ENCODE measurements at regions not wholly inside any gene's neighbourhood (a gene's known extent, or its start where the extent isn't known, plus 50 kb on each side); places are given as distances from the start of the nearest gene placed in this dataset.

DNA sequence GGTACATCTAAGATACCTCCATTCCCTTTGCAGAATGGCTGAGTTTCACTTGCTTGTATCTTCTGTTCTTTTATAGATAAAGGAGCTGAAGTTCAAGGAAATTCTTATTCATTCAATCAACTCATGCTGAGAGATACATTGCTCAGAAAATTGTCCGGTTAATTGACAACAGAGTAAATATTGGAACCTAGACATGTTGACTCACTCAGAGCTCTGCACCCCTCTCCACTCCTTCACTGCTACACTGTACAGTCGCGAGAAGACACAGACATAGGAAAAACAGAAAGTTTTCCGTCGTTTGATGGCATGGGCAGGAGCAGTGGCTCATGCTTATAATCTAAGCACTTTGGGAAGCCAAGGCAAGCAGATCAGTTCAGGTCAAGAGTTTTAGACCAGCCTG, 690.5 kb upstream of the SOX9 start:
- H3K36me3 ChIP-seq, result no peaks in the 10 kb centered on the region
- no peak overlapping the region for H3K4me3 ChIP-seq
- peaks cover 11% of the 10 kb centered on the region for H3K4me1 ChIP-seq
- no peak overlapping the region for H3K27ac ChIP-seq
- H3K27me3 ChIP-seq, result no peaks in the 10 kb centered on the region
- DNase-seq (ENCODE audit: low spot score in 2 of 2), result no peak
- no peak for TF ChIP-seq POLR2A (IDR thresholded peaks at IDR 0.05)
- TF ChIP-seq POLR2AphosphoS5 (IDR thresholded peaks at IDR 0.05), result no peak
- no peak for TF ChIP-seq EP300 (IDR thresholded peaks at IDR 0.05)
- TF ChIP-seq, protein P1, sequence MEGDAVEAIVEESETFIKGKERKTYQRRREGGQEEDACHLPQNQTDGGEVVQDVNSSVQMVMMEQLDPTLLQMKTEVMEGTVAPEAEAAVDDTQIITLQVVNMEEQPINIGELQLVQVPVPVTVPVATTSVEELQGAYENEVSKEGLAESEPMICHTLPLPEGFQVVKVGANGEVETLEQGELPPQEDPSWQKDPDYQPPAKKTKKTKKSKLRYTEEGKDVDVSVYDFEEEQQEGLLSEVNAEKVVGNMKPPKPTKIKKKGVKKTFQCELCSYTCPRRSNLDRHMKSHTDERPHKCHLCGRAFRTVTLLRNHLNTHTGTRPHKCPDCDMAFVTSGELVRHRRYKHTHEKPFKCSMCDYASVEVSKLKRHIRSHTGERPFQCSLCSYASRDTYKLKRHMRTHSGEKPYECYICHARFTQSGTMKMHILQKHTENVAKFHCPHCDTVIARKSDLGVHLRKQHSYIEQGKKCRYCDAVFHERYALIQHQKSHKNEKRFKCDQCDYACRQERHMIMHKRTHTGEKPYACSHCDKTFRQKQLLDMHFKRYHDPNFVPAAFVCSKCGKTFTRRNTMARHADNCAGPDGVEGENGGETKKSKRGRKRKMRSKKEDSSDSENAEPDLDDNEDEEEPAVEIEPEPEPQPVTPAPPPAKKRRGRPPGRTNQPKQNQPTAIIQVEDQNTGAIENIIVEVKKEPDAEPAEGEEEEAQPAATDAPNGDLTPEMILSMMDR (IDR thresholded peaks at IDR 0.05), result no peak
- no peaks in the 10 kb centered on the region for H3K9me3 ChIP-seq
- 83% methylated on average over 5 of the region's 5 CpGs for WGBS

DNA sequence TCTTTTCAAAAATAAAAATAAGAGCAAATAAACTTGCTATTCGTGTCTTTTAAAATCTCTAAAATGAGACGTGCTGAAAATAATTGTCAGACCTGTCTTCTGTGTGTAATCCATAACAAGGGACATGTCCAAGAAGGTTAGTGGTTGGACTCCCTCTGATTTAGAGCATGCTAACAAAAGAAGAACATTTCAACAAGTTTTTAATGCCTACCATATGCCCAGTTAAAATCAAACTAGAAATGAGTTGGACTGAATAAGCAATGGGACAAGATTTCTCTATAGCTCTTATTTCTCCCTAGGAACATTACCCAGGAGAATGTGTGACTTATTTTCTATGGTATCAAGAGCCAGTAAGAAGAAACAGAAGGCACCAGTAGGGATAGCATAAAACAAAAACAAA, 689.7 kb upstream of the SOX9 start:
- no peak for DNase-seq (ENCODE audit: low spot score in 2 of 2)
- Histone ChIP-seq H3K4me3 (no peak overlapping the region), H3K36me3 (no peaks in the 10 kb centered on the region), H3K27me3 (no peaks in the 10 kb centered on the region), H3K27ac (no peak overlapping the region), H3K4me1 (peaks cover 11% of the 10 kb centered on the region), H3K9me3 (no peaks in the 10 kb centered on the region)
- WGBS, result 55% methylated on average over 2 of the region's 2 CpGs
- TF ChIP-seq POLR2AphosphoS5 (IDR thresholded peaks at IDR 0.05) (no peak), EP300 (IDR thresholded peaks at IDR 0.05) (no peak)

DNA sequence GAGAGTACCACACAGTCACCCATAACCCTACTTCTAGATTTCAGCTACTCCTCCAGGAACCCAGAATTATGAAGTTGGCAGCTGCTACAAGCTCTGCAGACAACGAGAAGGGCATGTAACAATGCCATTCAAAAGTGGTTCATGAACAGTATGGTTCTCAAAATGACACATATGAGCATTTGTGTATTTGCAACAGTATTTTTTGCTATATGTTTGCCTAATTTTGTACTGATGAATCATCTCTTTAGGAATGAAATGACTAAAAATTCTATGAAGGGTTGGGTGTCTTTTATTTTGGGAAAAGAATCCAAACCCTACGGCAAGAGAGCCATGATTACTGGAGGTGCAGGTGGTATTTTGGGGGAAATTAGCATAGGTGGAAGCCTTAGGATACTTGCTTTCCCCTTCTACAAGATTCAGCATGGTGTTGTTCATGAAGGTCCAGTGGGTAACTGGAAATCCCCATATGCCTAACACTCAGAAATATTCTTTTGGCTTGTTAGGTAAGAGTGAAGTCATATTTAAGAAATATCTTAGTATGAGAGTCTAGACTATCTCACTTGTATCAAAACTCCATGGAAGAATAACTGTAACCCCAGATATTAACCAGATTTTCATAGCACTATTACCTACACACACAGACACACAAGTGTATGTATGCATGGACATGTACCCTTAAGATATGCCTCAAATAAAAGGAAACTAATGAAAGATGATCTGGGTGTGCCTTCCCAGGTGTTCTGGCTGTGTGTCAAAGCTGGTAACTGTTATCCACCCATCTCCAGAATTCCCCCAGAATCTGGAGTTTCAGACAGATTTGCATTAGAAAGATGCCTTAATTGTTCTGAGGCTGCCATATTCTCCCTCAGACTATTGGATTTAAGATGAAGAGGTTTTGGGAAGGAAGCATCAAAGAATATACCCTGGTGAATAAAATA, 688.2 kb upstream of the SOX9 start:
- no peaks in the 10 kb centered on the region for H3K36me3 ChIP-seq
- H3K9me3 ChIP-seq, result no peaks in the 10 kb centered on the region
- H3K27ac ChIP-seq, result no peak overlapping the region
- H3K4me1 ChIP-seq, result peaks cover 11% of the 10 kb centered on the region
- DNase-seq (ENCODE audit: low spot score in 2 of 2), result no peak
- WGBS, result 39% methylated on average over 2 of the region's 2 CpGs
- no peak overlapping the region for H3K4me3 ChIP-seq
- TF ChIP-seq EP300 (IDR thresholded peaks at IDR 0.05), result no peak
- TF ChIP-seq POLR2AphosphoS5 (IDR thresholded peaks at IDR 0.05), result no peak
- TF ChIP-seq, protein P1 (IDR thresholded peaks at IDR 0.05), result no peak
- no peak for TF ChIP-seq POLR2A (IDR thresholded peaks at IDR 0.05)
- no peaks in the 10 kb centered on the region for H3K27me3 ChIP-seq

DNA sequence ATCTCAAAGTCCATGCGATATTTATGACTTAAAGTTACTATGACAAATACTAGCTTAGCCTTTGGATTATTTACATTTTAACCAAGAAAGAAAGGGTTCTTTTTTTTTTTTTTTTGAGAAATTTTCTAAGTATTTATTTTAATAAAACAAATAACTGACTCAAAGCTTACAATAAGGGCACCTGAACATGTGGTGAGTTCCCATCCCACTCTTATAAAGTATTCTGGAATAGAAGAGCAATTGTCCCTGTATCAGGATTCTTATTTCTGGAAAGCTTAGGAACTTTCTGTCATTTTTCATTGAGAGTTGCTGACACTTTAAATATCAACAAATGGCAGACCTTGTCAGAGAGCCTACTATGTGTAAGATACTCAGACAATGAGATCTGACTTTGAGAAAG, 686.1 kb upstream of the SOX9 start:
- DNase-seq (ENCODE audit: low spot score in 2 of 2), result no peak
- WGBS, result 95% methylated on average over 1 of the region's 1 CpG
- TF ChIP-seq EP300 (IDR thresholded peaks at IDR 0.05) (no peak), POLR2A (IDR thresholded peaks at IDR 0.05) (no peak)
- TF ChIP-seq, protein P1 (IDR thresholded peaks at IDR 0.05), result no peak
- Histone ChIP-seq H3K27me3 (no peaks in the 10 kb centered on the region), H3K4me1 (peaks cover 14% of the 10 kb centered on the region), H3K4me3 (no peak overlapping the region), H3K27ac (no peak overlapping the region), H3K9me3 (no peaks in the 10 kb centered on the region), H3K36me3 (no peaks in the 10 kb centered on the region)

DNA sequence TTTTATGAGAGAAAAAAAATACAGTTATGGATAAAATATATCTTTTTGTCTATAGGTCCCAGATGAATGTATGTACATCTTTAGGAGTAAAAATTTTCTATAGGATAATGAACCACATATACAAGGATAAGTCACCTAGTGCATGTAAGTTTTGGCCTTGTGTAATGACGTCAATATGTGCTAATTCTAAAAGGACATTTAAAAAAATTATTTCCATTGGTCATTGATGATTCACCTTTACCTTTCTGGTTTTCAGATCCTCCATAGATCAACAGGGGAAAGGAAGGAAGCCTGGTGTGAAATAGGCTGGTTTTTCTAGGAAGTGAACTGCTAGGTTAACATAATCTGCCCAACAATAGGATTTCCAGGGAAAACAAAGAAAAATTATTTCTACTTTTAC, 684.3 kb upstream of the SOX9 start:
- Histone ChIP-seq H3K4me3 (no peak overlapping the region), H3K36me3 (no peaks in the 10 kb centered on the region), H3K9me3 (no peaks in the 10 kb centered on the region), H3K4me1 (peaks cover 10% of the 10 kb centered on the region), H3K27ac (no peak overlapping the region), H3K27me3 (no peaks in the 10 kb centered on the region)
- TF ChIP-seq POLR2A (IDR thresholded peaks at IDR 0.05) (no peak), POLR2AphosphoS5 (IDR thresholded peaks at IDR 0.05) (no peak), EP300 (IDR thresholded peaks at IDR 0.05) (no peak)
- TF ChIP-seq, protein P1 (IDR thresholded peaks at IDR 0.05), result no peak
- WGBS, result 89% methylated on average over 1 of the region's 1 CpG
- no peak for DNase-seq (ENCODE audit: low spot score in 2 of 2)
